LNCaP clone FGC (cell line): ENCODE measurements at regions not wholly inside any gene's neighbourhood (a gene's known extent, or its start where the extent isn't known, plus 50 kb on each side); places are given as distances from the start of the nearest gene placed in this dataset.

ENCODE experiments used
- DNase-seq: peaks from one replicate; pipeline ENCODE4 v3.0.0-alpha.2; 2011; ENCODE audit warnings: low read depth
- H3K4me3 ChIP-seq: 2 replicates; pipeline ENCODE4 v1.5.1; 2011; ENCODE audit warnings: mild to moderate bottlenecking, low read depth, low read length, control low read depth
- CTCF ChIP-seq: IDR thresholded peaks from 2 replicates; pipeline ENCODE4 v1.5.1; 2012; ENCODE audit warnings: mild to moderate bottlenecking; ENCODE audit not compliant: control insufficient read depth, insufficient read depth; ENCODE audit errors: extremely low read depth

DNA sequence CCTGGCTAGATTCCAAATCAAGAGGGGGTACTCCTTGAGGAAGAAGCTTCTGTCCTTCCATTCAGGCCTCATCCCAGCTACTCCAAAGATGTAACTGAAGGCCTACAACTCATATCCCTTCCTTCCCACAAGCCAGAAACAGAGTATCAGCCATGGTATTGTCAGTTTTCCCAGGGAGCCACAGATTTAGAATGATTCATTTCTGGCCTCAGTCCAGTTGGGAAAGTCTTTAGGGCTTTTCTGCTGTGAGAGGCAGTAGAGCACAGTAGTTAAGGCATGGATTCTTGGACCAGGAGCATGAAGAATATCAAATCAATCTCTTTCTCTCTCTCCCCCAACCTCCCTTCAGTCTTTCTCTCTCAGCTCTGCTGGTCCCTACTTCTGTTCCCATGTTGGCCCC is 505.0 kb downstream of the BCOR start:
- DNase-seq: no peak
- H3K4me3 ChIP-seq: no peak overlapping the region
- no peak for TF ChIP-seq CTCF

DNA sequence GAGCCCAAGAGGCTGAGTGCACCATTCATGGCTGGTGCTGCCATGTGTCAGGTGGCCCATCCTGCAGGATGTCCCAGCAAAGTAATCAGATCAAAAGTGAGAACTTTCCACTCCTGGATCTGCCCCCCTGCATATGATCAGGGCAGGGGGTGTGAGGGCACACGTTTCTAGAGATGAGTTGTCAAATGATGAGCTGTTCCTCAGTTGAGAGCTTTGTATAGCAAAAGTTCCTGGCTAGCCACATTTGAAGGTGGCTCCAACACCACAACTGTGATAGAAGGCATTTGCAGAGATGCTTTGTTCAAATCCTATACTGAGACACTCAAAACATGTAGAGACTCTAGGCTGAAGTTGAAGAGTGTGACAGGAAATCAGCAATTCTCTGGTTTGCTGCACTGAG is 501.8 kb downstream of the BCOR start:
- DNase-seq: no peak
- no peak overlapping the region for H3K4me3 ChIP-seq
- no peak for TF ChIP-seq CTCF

DNA sequence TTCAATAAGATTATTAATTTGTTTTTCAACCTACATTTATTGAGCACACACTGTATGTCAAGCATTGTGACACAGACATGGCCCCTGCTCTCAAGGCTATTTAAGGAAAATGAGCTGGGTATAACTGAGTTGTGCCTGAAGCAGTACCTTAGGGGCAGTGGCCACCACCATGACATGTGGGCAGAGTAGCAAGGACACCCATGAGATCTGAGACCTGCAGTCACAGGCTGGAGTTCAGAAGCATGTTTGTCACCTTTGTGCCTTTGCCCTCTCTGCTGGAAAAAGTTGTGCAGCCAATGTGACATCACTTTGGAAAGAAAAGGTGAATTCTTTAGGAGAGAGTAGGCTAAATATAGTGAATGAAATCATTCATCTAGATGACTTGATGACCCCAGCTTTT is 501.3 kb downstream of the BCOR start:
- H3K4me3 ChIP-seq: no peak overlapping the region
- TF ChIP-seq CTCF: no peak
- no peak for DNase-seq

DNA sequence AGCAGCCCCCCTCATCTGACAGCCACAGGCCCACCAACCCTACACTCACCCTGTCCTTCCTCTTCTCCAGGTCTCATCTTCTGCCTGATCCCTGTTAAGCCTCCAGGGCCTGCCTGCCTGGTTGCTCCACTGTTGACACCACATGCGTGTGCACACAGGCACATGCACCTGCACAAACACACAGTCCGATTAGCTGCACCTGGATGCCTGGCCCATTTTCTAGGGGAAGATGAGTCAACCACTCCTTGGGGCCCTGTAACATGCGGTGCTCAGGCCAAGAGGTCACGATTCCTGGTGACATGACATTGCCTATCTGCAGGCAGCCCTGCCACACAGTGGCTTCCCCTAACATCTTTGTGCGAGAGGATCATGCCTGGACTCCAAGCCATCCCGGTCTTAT is 498.4 kb downstream of the BCOR start:
- H3K4me3 ChIP-seq: no peak overlapping the region
- TF ChIP-seq CTCF: no peak
- no peak for DNase-seq

DNA sequence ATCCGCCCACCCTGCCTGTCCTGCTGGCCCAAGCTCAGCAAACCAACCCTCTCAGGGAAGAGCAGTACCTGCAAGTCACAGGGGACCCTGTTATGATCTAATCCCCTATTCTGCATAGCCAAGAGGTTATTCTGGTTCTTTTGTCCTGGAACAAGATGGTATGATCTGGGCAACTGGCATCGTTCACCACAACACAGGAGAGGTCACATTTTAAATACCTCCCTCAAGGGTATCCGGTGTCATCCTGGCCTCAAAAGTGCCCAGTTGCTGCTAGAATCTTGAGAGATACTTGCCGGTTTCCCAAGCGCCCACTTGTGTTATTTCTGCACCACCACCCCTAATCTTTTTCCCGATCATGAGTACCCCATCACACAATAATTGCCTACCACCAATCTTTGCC is 497.5 kb downstream of the BCOR start:
- TF ChIP-seq CTCF: no peak
- no peak overlapping the region for H3K4me3 ChIP-seq
- DNase-seq: no peak

GRCh38 chrX:39601231-39602177 is 496.3 kb downstream of the BCOR start:
- TF ChIP-seq CTCF: no peak
- H3K4me3 ChIP-seq: no peak overlapping the region
- DNase-seq: no peak

DNA sequence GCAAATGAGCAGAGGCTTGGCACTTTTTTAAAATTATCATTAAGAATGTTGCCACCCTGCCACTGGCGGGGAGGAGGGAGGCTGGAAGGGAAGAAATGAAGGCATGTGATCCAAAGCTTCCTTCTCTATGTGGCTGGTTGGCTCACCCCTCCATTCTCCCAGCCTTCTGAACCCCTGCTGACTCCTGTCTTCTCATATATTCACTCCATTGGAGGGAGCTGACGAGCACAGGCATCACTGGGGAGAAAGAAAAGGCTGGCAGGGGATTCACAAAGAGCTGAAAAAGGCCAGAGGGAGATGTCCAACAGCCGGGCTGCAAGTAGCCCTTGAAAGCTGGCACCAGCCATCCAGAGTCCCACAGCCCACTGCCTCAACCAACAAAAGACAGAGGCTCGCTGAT is 495.6 kb downstream of the BCOR start:
- H3K4me3 ChIP-seq: no peak overlapping the region

More for the DNA sequence above, 495.6 kb downstream of the BCOR start:
- DNase-seq: no peak
- TF ChIP-seq CTCF: no peak
